ENCODE measurements at regions not wholly inside any gene's neighbourhood (a gene's known extent, or its start where the extent isn't known, plus 50 kb on each side); places are given as distances from the start of the nearest gene placed in this dataset.
"Not testable (repeated sequence)": the region's sequence is repeated elsewhere in the genome, so short reads cannot be mapped to it uniquely, and the experiment has no call there.

GRCh38 chr12:69136931-69137613 is 102.3 kb upstream of the CPSF6 start:
- no peak for DNase-seq

GRCh38 chr12:69141074-69141473 is 98.3 kb upstream of the CPSF6 start:
- no peak for DNase-seq

- DNase-seq: no peak
Measured at GRCh38 chr12:69149270-69149669, 90.1 kb upstream of the CPSF6 start.

- DNase-seq: no peak
Measured at GRCh38 chr12:69150083-69150795, 89.1 kb upstream of the CPSF6 start.

- DNase-seq: no peak
Measured at GRCh38 chr12:69150796-69151127, 88.6 kb upstream of the CPSF6 start.

- DNase-seq: no peak
Measured at GRCh38 chr12:69151254-69151764, 88.1 kb upstream of the CPSF6 start.

- DNase-seq: peak; percentile 49
Measured at GRCh38 chr12:69154585-69155363, 84.6 kb upstream of the CPSF6 start.

- DNase-seq: peak; percentile 59
Measured at GRCh38 chr12:69157023-69157655, 82.2 kb upstream of the CPSF6 start.

GRCh38 chr12:69161829-69162228 is 77.5 kb upstream of the CPSF6 start:
- no peak for DNase-seq

- no peak for DNase-seq
Measured at GRCh38 chr12:69163681-69164362, 75.5 kb upstream of the CPSF6 start.

GRCh38 chr12:69167648-69168165 is 71.7 kb upstream of the CPSF6 start:
- DNase-seq: no peak

- DNase-seq: no peak
Measured at GRCh38 chr12:69168363-69168762, 71.0 kb upstream of the CPSF6 start.

- no peak for DNase-seq
Measured at GRCh38 chr12:69168828-69169227, 70.5 kb upstream of the CPSF6 start.

GRCh38 chr12:69170293-69170692 is 69.1 kb upstream of the CPSF6 start:
- DNase-seq: no peak

GRCh38 chr12:69171881-69172280 is 67.5 kb upstream of the CPSF6 start:
- DNase-seq: no peak

- DNase-seq: no peak
Measured at GRCh38 chr12:69172491-69172890, 66.9 kb upstream of the CPSF6 start.

GRCh38 chr12:69173368-69173767 is 66.0 kb upstream of the CPSF6 start:
- DNase-seq: no peak

GRCh38 chr12:69179786-69180185 is 59.6 kb upstream of the CPSF6 start:
- no peak for DNase-seq

GRCh38 chr12:69187572-69187971 is 51.8 kb upstream of the CPSF6 start:
- DNase-seq: not testable (repeated sequence)

- DNase-seq: no peak
Measured at GRCh38 chr12:69189378-69189978, 49.9 kb upstream of the CPSF6 start.
